UCSD-AML1 (cell line): ENCODE measurements at regions not wholly inside any gene's neighbourhood (a gene's known extent, or its start where the extent isn't known, plus 50 kb on each side); places are given as distances from the start of the nearest gene placed in this dataset.
A peak's percentile ranks its signal among the peaks of the same experiment; 100 is the strongest.

ENCODE experiments used
- DNase-seq: peaks from one replicate; lab custom pipeline; 2025; ENCODE audit not compliant: unreplicated experiment; lab: John Stamatoyannopoulos, UW

DNA sequence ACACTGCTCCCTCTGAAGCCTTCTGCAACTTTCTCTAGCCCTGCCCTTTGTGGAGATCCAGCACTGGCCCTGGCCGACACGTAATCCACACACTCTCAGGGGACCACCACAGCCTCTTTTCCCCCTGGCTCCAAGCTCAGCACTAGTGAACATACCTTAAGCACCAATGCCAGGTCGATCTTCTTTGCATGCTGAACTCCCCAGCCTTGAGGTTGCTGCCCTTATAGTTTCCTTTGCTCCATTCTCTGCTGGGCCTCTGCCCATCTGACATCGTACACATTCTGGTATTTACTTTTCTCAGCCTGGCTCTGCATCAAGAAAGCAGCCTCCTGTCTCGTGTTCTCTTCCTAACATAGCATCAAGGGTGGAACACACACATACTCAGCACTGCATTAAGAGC, 361.5 kb downstream of the LPIN1 start:
- DNase-seq = no peak

GRCh38 chr2:12109363-12110017, 363.1 kb downstream of the LPIN1 start:
- no peak for DNase-seq

- no peak for DNase-seq
These were observed 363.6 kb downstream of the LPIN1 start for GRCh38 chr2:12110074-12110473.

DNA sequence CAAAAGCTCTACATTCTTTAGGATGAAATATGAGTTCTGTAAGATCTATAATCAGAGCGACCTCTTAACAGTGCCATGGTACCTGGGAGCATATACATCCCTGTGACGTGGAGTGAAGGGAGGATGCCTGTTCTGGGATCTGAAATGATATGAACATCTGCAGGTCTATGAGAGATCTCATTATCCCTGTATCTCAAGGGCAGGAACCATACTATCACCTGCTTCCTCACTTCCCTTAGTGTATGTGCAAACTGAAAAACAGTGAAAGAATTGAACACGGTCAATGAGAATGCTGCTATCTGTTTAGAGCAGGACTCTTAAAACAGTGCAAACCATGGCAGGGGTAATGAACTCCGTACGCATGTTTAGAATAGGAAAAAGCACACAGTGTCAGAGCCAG, 364.0 kb downstream of the LPIN1 start:
- no peak for DNase-seq

DNA sequence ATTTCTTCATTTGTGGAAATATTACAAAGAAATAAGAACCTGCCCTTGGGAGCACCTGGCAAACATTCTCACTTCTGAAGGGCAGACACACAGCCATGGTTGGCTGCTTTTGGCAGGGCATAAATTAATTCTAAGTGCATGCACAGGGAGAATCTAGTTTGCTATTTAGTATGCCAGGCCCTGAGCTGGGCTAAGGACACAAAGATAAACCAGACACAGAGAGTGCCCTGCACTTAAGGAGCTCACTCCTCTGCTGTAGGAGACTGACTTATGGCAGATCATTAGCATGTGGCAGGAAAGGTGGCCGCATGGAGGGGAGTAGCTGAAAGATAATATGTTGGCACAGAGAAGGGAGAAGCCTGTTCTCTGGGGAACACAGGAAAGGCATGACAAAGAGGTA, 367.0 kb downstream of the LPIN1 start:
- DNase-seq = no peak

DNA sequence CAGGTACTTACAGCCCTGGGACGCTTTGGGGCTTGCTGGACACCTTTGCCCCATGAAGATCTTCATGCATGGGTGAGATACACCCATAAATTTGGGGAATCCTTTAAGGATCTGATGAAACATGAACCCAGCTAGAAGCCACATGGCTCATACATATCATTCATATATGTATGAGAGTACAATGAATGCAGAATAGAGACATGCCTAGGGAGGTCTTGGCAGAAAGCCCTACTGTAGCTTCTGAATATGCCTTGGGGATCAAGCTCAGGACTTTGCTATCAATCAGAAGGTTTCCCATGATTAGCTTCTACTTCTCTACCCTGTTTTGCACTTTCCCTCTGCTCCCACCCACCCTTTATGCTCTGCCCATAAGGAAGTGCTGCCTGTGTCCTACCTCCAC, 368.4 kb downstream of the LPIN1 start:
- no peak for DNase-seq

- no peak for DNase-seq
These were observed 369.9 kb downstream of the LPIN1 start for GRCh38 chr2:12116228-12116750.

GRCh38 chr2:12119841-12120240, 373.4 kb downstream of the LPIN1 start:
- no peak for DNase-seq

DNA sequence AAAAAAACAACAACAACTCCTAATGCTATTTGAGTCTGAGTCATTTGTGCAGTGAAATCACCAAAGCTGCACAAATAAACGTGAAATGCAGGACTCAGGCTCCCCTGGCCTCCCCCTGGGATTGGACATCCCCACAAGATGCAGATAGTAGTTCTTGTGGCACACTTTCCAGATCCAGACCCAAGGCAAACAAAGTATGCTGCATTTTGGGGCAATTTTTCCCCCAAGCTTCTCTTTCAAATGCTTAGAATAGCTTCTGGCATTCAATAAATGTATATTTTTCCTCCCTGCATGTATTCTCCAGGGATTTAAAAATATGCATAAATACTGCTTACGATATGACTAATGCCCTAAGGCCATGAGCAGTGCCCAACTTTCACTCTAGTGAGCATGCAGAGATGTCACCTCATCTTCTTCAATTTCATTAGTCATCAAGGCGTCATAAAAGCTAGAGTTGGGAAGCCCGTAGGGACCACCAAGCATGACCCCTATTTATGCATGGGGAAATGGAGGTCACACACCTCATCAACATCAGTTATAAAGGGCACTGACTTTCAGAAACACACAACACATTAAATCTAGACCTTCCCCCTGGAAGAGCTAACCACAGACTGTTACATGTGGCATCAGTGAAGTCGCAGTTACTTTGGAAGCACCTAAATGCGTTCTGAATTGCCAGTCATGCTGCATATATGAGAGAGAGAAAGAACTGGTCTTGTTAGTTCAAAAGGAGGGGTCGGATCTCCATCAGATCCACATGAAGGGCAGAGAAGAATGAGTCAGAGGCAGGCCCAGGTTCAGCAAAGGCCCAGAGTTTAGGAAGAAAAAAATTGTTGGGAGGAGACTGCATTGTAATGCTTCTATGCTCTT, 374.1 kb downstream of the LPIN1 start:
- no peak for DNase-seq

GRCh38 chr2:12124790-12125189, 378.4 kb downstream of the LPIN1 start:
- no peak for DNase-seq

DNA sequence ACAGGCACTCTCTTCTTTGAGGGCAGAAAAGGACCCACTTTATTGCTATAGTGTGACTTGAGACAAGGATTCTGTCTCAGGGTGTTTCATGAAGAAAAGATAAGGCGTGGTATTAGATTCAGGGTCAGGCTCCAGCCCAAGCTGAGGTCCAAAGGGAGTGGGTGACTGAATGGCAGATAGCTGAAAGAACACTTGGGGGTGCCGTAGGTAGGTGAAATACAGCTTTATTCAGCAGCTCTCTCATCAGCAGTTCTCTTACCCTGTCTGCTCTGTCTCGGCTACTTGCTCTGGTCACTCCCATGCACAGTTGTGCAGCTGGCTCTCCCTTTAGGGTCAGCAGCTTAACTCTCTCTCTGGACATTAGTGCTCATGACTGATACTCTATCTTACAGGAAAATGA, 379.9 kb downstream of the LPIN1 start:
- no peak for DNase-seq

DNA sequence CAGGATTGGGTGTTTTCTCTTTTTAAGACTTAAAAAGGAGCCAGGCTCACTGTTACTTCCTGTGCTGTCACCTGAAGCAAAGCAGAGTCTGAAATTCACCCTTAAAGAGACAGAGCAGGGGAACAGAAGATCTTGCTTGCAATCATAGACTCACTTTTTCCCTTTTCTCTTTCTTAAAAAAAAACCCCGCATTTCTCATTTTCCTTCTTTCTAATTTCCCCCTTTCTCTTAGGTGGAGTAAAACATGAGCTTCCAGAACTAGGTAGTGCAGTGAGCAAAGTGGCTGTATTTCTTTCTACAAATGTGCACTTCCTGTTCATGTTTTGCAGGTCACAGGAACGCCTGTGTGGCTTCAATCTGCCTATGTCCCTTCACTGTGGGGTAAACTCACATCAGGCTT, 381.2 kb downstream of the LPIN1 start:
- DNase-seq = no peak

- DNase-seq = no peak
These were observed 385.5 kb downstream of the LPIN1 start for GRCh38 chr2:12131975-12132374.

- no peak for DNase-seq
These were observed 395.3 kb downstream of the LPIN1 start for GRCh38 chr2:12141618-12142258.

GRCh38 chr2:12151716-12152115, 405.3 kb downstream of the LPIN1 start:
- no peak for DNase-seq

DNA sequence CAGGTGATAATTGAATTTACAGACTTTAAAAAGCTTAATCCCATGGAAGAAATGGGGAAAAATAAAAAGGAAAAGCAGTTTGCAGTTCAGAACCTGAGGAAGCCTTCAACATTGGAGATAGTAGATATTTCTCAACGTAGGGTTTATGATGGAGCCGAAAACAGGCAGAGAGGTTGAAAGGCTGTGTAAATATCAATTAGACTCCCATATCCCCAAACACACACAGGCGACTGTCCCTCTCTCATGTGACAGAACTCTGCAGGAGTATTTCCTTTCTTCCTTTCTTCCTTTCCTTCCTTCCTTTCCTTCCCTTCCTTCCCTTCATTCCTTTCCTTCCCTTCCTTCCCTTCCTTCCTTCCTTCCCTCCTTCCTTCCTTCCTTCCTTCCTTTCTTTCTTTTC, 406.5 kb downstream of the LPIN1 start:
- no peak for DNase-seq

GRCh38 chr2:12155303-12156051, 409.0 kb downstream of the LPIN1 start:
- DNase-seq = peak; percentile 50

GRCh38 chr2:12156349-12156748, 409.9 kb downstream of the LPIN1 start:
- DNase-seq = no peak

DNA sequence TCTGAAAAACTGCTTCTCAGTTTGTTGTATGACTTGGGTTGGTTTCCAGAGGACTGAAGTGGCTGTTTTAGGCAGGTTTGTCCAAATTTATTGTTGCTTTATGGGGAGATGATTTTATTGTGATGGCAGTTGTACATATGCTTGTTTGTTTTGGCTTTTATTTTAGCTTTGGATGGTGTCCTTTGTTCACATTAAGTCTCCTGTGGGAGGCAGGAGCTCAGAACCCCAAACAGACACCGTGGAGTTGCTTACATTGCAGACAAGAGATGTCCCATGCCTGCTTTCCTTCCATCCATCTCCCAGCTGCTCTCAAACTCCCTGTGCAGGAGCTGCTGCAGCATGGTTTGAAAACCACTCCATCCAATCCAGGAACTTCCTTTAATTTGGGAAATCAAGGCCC, 414.7 kb downstream of the LPIN1 start:
- no peak for DNase-seq

GRCh38 chr2:12162269-12163247, 416.1 kb downstream of the LPIN1 start:
- no peak for DNase-seq
